ENCODE measurements at regions not wholly inside any gene's neighbourhood (a gene's known extent, or its start where the extent isn't known, plus 50 kb on each side); places are given as distances from the start of the nearest gene placed in this dataset.

GRCh38 chr2:223511168-223511567 lies 91.0 kb downstream of the SCG2 start:
- intact Hi-C loops (cut with DNase I), result no loop called here

GRCh38 chr2:223513771-223514455 lies 88.2 kb downstream of the SCG2 start:
- TF ChIP-seq EP300 (IDR thresholded peaks at IDR 0.05) (no peak), CTCF (IDR thresholded peaks at IDR 0.05) (no peak), POLR2A (IDR thresholded peaks at IDR 0.05) (no peak)
- H3K36me3 ChIP-seq, result no peaks in the 10 kb centered on the region
- WGBS, 3 donors, result 87 to 90% (median 88%) methylated on average over 4 of the region's 4 CpGs

More at GRCh38 chr2:223511168-223511567, 91.0 kb downstream of the SCG2 start:
- Histone ChIP-seq H3K27ac (no peak overlapping the region), H3K36me3 (no peaks in the 10 kb centered on the region), H3K4me3 (no peak overlapping the region), H3K9me3 (no peaks in the 10 kb centered on the region), H3K27me3 (no peaks in the 10 kb centered on the region), H3K4me1 (ENCODE audit: insufficient read depth) (no peaks in the 10 kb centered on the region)
- 62 to 64% (median 63%) methylated on average over 4 of the region's 4 CpGs for WGBS, 3 donors
- DNase-seq, result no peak
- no peak for TF ChIP-seq CTCF (IDR thresholded peaks at IDR 0.05)
- no peak for TF ChIP-seq EP300 (IDR thresholded peaks at IDR 0.05)
- no peak for TF ChIP-seq POLR2A (IDR thresholded peaks at IDR 0.05)

GRCh38 chr2:223519471-223519870 lies 82.7 kb downstream of the SCG2 start:
- intact Hi-C loops (cut with DNase I), result no loop called here
- Histone ChIP-seq H3K36me3 (no peaks in the 10 kb centered on the region), H3K4me3 (no peak overlapping the region), H3K4me1 (ENCODE audit: insufficient read depth) (no peaks in the 10 kb centered on the region), H3K27me3 (no peaks in the 10 kb centered on the region), H3K9me3 (no peaks in the 10 kb centered on the region), H3K27ac (no peak overlapping the region)
- TF ChIP-seq EP300 (IDR thresholded peaks at IDR 0.05) (no peak), CTCF (IDR thresholded peaks at IDR 0.05) (no peak), POLR2A (IDR thresholded peaks at IDR 0.05) (no peak)
- DNase-seq, result no peak

More at GRCh38 chr2:223513771-223514455, 88.2 kb downstream of the SCG2 start:
- Histone ChIP-seq H3K9me3 (no peaks in the 10 kb centered on the region), H3K27ac (no peak overlapping the region), H3K27me3 (no peaks in the 10 kb centered on the region), H3K4me3 (no peak overlapping the region), H3K4me1 (ENCODE audit: insufficient read depth) (no peaks in the 10 kb centered on the region)
- DNase-seq, result no peak
- intact Hi-C loops (cut with DNase I), result no loop called here

GRCh38 chr2:223522796-223523195 lies 79.4 kb downstream of the SCG2 start:
- H3K27ac ChIP-seq, result no peak overlapping the region
- H3K36me3 ChIP-seq, result no peaks in the 10 kb centered on the region
- TF ChIP-seq CTCF (IDR thresholded peaks at IDR 0.05) (no peak), EP300 (IDR thresholded peaks at IDR 0.05) (no peak), POLR2A (IDR thresholded peaks at IDR 0.05) (no peak)
- intact Hi-C loops (cut with DNase I), result no loop called here
- no peak overlapping the region for H3K4me3 ChIP-seq
- no peaks in the 10 kb centered on the region for H3K4me1 ChIP-seq (ENCODE audit: insufficient read depth)
- DNase-seq, result no peak
- H3K9me3 ChIP-seq, result no peaks in the 10 kb centered on the region
- no peaks in the 10 kb centered on the region for H3K27me3 ChIP-seq
- 43 to 46% (median 45%) methylated on average over 2 of the region's 2 CpGs for WGBS, 3 donors
